ENCODE measurements at regions not wholly inside any gene's neighbourhood (a gene's known extent, or its start where the extent isn't known, plus 50 kb on each side); places are given as distances from the start of the nearest gene placed in this dataset.
A peak's percentile ranks its signal among the peaks of the same experiment; 100 is the strongest.

DNA sequence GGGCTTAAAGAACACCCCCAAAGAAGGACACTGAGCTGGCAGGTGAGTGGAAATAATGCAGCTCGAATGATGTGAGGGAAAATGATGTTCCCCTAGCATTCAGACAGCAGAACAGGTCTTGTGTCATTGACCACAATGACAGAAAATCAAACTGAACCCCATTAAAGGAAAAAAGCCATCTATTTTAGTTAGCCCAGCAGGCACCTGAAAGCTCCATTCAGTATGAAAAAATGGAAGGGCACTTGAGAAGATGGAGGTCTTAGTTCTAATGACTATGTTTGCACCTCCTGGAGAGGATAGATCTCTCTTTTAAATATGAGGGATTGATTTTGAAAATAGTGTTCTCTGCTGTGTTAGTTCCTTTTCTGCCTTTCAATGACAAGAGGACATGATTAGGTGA is 323.1 kb downstream of the NKX6-1 start:
- TF ChIP-seq, protein P1, sequence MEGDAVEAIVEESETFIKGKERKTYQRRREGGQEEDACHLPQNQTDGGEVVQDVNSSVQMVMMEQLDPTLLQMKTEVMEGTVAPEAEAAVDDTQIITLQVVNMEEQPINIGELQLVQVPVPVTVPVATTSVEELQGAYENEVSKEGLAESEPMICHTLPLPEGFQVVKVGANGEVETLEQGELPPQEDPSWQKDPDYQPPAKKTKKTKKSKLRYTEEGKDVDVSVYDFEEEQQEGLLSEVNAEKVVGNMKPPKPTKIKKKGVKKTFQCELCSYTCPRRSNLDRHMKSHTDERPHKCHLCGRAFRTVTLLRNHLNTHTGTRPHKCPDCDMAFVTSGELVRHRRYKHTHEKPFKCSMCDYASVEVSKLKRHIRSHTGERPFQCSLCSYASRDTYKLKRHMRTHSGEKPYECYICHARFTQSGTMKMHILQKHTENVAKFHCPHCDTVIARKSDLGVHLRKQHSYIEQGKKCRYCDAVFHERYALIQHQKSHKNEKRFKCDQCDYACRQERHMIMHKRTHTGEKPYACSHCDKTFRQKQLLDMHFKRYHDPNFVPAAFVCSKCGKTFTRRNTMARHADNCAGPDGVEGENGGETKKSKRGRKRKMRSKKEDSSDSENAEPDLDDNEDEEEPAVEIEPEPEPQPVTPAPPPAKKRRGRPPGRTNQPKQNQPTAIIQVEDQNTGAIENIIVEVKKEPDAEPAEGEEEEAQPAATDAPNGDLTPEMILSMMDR (IDR thresholded peaks at IDR 0.05; ENCODE audit: low read depth, low read length, missing control alignments), result no peak

DNA sequence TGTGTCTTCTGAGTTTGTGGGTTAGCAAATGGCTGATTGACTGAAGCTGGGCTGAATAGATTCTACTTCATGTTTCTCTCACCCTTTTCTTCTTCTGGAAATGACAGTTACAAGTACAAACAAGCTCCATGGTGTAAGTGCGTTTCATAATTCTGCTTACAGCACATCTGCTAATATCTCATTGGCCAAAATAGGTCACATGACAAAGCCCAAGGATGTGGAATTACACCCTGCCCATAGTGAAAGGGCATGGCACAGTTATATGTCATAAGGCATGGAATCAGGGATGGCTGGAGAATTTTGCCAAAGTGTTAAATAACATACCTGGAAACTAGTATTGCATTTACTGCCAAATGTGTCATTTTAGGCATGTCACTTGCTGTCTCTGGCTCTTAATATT is 327.2 kb downstream of the NKX6-1 start:
- DNase-seq (ENCODE audit: extremely low read depth, low read depth), result no peak
- TF ChIP-seq, protein P1 (IDR thresholded peaks at IDR 0.05; ENCODE audit: low read depth, low read length, missing control alignments), result no peak
- no peak overlapping the region for H3K4me3 ChIP-seq (replicated peaks; ENCODE audit: low read depth, low read length)

More for the DNA sequence above, 323.1 kb downstream of the NKX6-1 start:
- no peak overlapping the region for H3K4me3 ChIP-seq (replicated peaks; ENCODE audit: low read depth, low read length)
- DNase-seq (ENCODE audit: extremely low read depth, low read depth), result no peak

DNA sequence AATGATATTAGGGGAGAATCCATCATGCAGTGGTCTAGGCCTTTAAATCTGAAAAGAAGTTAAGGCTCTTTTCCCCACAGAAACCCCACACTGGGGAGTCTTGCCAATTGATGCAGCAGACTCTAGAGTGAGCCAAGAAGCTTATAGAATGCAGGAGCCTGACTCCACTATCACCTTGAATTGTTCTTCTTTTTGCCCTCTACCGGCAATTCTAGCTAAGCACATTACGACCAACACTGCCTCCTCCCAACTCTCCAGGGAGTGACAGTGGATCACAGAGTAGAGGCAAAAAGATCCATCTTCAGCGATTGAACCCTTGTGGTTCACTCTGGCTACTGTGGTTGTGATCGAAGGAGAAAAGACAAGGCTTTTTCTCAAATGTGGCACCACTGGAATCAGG is 331.5 kb downstream of the NKX6-1 start:
- no peak overlapping the region for H3K4me3 ChIP-seq (replicated peaks; ENCODE audit: low read depth, low read length)
- no peak for DNase-seq (ENCODE audit: extremely low read depth, low read depth)
- TF ChIP-seq, protein P1 (IDR thresholded peaks at IDR 0.05; ENCODE audit: low read depth, low read length, missing control alignments), result no peak

DNA sequence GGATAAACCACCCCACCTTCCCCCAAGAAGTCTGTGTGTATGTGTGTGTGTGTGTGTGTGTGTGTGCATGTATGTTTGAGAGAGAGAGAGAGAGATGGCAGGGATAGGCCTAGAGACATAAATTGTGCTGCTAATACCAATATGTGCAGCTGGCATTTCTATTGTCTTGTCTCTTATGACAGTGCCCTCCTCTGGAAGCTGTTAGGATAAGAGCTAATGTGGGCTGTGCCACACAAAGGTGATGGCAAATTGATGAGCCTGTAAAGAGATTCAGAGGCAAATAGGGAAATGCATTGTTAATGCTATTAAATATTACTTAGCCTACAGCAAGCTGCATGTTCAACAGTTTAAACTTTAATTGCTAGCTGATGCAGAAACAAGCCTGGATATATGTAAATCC is 332.0 kb downstream of the NKX6-1 start:
- TF ChIP-seq, protein P1 (IDR thresholded peaks at IDR 0.05; ENCODE audit: low read depth, low read length, missing control alignments), result no peak
- no peak overlapping the region for H3K4me3 ChIP-seq (replicated peaks; ENCODE audit: low read depth, low read length)
- DNase-seq (ENCODE audit: extremely low read depth, low read depth), result no peak

DNA sequence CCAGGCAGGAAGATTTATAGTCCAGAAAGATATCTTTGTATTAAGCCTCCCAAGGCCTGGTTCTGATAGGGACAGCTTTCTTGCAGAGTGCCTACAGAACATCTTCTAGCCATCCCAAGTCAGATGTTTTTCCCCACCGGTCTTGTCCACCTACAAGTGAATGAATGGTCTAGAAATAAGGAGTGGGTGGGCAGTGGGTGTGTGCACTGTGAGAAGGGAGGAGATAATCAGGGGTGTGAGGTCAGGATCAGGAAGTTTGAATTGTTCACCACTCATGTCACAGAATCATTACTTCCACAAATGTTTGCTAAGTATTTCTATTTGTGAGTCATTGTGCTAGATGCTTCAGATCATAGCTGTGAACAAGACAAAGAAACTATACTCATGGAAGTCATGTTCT is 332.6 kb downstream of the NKX6-1 start:
- TF ChIP-seq, protein P1 (IDR thresholded peaks at IDR 0.05; ENCODE audit: low read depth, low read length, missing control alignments), result no peak
- no peak overlapping the region for H3K4me3 ChIP-seq (replicated peaks; ENCODE audit: low read depth, low read length)
- no peak for DNase-seq (ENCODE audit: extremely low read depth, low read depth)

DNA sequence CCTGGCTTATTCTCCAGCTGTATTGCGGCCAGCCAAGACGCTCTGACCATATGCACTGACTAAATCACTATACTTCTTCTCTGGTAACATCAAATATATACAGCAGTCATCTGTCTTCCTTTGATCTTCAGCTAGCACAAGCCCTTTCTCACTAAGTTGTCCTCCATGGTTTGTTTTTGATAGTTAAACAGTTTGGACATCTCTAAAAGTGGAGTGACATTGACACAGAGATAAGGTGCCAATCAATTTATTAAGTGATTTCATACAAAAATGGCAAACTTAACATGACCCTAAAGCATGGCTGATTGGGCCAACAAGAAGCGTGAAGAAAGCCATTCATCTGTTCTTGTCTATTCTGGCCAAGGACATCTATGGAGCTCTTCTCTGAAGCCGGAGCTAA is 334.9 kb downstream of the NKX6-1 start:
- no peak overlapping the region for H3K4me3 ChIP-seq (replicated peaks; ENCODE audit: low read depth, low read length)
- TF ChIP-seq, protein P1 (IDR thresholded peaks at IDR 0.05; ENCODE audit: low read depth, low read length, missing control alignments), result no peak
- no peak for DNase-seq (ENCODE audit: extremely low read depth, low read depth)

DNA sequence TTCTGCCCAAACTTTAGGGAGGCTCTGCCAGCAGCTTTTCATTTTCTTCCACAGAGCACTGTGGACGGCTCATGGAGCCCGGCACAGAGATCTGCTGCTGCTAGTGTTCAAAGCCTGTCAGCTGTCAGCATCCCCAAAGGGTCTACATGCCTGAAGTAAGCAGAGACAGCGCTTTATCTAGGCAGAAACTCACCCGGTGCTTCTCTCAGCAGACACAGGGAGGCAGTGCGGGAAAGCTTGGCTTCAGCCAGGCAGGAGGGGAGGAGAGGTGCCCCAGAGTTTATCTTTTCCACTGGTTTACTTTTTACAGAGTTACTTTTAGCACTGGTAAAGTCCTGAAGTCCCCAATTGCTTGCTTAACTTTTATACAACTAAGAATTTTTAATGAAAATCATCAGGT is 339.3 kb downstream of the NKX6-1 start:
- H3K4me3 ChIP-seq (replicated peaks; ENCODE audit: low read depth, low read length), result no peak overlapping the region
- no peak for DNase-seq (ENCODE audit: extremely low read depth, low read depth)
- TF ChIP-seq, protein P1 (IDR thresholded peaks at IDR 0.05; ENCODE audit: low read depth, low read length, missing control alignments), result peak; percentile 6

All from HFF-Myc (cell line).